Epithelial cell of prostate (primary cell): ENCODE measurements at regions not wholly inside any gene's neighbourhood (a gene's known extent, or its start where the extent isn't known, plus 50 kb on each side); places are given as distances from the start of the nearest gene placed in this dataset.
A peak's percentile ranks its signal among the peaks of the same experiment; 100 is the strongest.

Experiments
- DNase-seq: peaks from one replicate; pipeline ENCODE4 v3.0.0-alpha.2; 2011; ENCODE audit warnings: low read depth, low spot score
- H3K27ac ChIP-seq: fragments of 450-650 bp; 2 replicates; pipeline ENCODE4 v1.5.1; 2017; ENCODE audit warnings: mild to moderate bottlenecking

GRCh38 chr1:115233598-115233997 is 104.5 kb downstream of the NGF start:
- no peak for DNase-seq

GRCh38 chr1:115230281-115230680 is 107.8 kb downstream of the NGF start:
- no peak for DNase-seq
- H3K27ac ChIP-seq, result no peak overlapping the region

More at GRCh38 chr1:115233598-115233997, 104.5 kb downstream of the NGF start:
- no peak overlapping the region for H3K27ac ChIP-seq

GRCh38 chr1:115229016-115229415 is 109.0 kb downstream of the NGF start:
- H3K27ac ChIP-seq, result no peak overlapping the region
- no peak for DNase-seq

- H3K27ac ChIP-seq, result no peak overlapping the region
- no peak for DNase-seq
Observed at GRCh38 chr1:115228191-115228590, 109.9 kb downstream of the NGF start.

- H3K27ac ChIP-seq, result no peak overlapping the region
- no peak for DNase-seq
Observed at GRCh38 chr1:115227346-115228082, 110.5 kb downstream of the NGF start.

- no peak for DNase-seq
- H3K27ac ChIP-seq, result no peak overlapping the region
Observed at GRCh38 chr1:115225993-115226685, 111.9 kb downstream of the NGF start.

- H3K27ac ChIP-seq, result no peak overlapping the region
Observed at GRCh38 chr1:115224636-115225035, 113.4 kb downstream of the NGF start.

GRCh38 chr1:115222616-115223402 is 115.2 kb downstream of the NGF start:
- no peak for DNase-seq
- H3K27ac ChIP-seq, result peak overlapping the region; percentile 71

More at GRCh38 chr1:115224636-115225035, 113.4 kb downstream of the NGF start:
- DNase-seq, result no peak

- H3K27ac ChIP-seq, result no peak overlapping the region
Observed at GRCh38 chr1:115220340-115221270, 117.4 kb downstream of the NGF start.

GRCh38 chr1:115219927-115220326 is 118.1 kb downstream of the NGF start:
- no peak for DNase-seq
- H3K27ac ChIP-seq, result no peak overlapping the region

More at GRCh38 chr1:115220340-115221270, 117.4 kb downstream of the NGF start:
- no peak for DNase-seq

- H3K27ac ChIP-seq, result no peak overlapping the region
- no peak for DNase-seq
Observed at GRCh38 chr1:115218699-115219098, 119.3 kb downstream of the NGF start.

GRCh38 chr1:115218034-115218405 is 120.0 kb downstream of the NGF start:
- DNase-seq, result no peak
- H3K27ac ChIP-seq, result no peak overlapping the region

- no peak for DNase-seq
- H3K27ac ChIP-seq, result no peak overlapping the region
Observed at GRCh38 chr1:115217150-115218033, 120.7 kb downstream of the NGF start.

- DNase-seq, result no peak
- H3K27ac ChIP-seq, result no peak overlapping the region
Observed at GRCh38 chr1:115215703-115216521, 122.1 kb downstream of the NGF start.

- H3K27ac ChIP-seq, result no peak overlapping the region
- DNase-seq, result no peak
Observed at GRCh38 chr1:115215110-115215509, 122.9 kb downstream of the NGF start.

- no peak for DNase-seq
Observed at GRCh38 chr1:115214098-115214497, 124.0 kb downstream of the NGF start.

GRCh38 chr1:115213130-115213529 is 123.8 kb upstream of the TSPAN2 start:
- DNase-seq, result no peak
- H3K27ac ChIP-seq, result no peak overlapping the region

More at GRCh38 chr1:115214098-115214497, 124.0 kb downstream of the NGF start:
- no peak overlapping the region for H3K27ac ChIP-seq
